ENCODE measurements at regions not wholly inside any gene's neighbourhood (a gene's known extent, or its start where the extent isn't known, plus 50 kb on each side); places are given as distances from the start of the nearest gene placed in this dataset.
A peak's percentile ranks its signal among the peaks of the same experiment; 100 is the strongest.

DNA sequence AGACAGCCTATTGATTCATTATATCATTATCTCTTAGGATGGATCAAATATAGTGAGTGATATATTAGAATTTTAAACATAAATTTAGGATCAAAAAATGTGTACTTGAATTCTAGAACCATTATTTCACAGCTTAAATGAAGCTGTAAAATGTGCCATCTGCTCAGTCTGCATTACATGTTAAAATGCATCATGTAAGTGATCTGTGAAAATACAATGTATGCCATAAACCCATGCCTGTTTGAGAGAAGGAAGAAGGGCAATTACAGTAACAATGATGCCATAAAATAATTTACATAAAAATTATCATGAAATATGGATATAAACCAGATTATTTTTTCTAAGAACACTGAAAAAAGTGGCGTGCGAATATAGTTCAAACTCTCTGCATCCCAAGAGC lies 1066.0 kb upstream of the ADGRL4 start:
- no peak for DNase-seq (ENCODE audit: low read depth)

DNA sequence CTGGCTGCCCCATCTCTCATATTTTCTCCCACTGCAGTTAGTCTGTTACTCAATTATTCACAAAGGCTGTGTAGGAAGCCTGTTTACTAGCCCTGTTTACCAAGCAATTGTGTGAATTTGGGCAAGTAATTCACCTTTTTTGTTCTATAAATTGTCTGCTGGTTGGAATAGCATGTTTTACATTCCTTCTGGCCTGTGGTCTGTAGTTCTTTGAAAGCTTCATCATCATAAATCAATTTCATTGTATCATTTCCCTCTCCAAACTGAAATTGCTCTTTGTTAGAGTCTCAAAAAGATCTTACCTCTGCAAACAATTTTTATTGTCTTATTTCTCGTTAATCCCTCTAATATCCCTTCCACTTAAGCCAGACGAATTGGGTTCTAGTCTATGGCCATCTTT lies 1059.5 kb upstream of the ADGRL4 start:
- no peak for DNase-seq (ENCODE audit: low read depth)

DNA sequence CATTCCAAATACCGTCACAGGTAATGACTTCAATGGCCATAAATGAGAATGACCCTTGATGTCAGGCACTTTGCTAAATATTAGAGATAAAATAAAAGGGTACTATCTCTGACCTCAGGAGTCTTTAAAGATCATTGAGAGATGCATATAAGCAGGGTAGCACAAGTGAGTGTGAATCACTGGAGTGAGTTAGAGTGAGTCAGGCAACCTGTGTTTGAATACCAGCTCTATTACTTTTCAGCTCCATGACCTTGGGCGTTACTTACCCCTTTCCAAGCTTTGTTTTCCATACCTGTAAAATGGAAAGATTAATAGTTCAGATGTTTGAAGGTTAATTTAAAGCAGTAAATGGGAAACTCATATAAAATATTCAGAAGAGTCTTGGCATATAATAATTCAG lies 1058.0 kb upstream of the ADGRL4 start:
- no peak for DNase-seq (ENCODE audit: low read depth)

GRCh38 chr1:80059940-80060339 lies 1053.4 kb upstream of the ADGRL4 start:
- DNase-seq (ENCODE audit: low read depth): no peak

DNA sequence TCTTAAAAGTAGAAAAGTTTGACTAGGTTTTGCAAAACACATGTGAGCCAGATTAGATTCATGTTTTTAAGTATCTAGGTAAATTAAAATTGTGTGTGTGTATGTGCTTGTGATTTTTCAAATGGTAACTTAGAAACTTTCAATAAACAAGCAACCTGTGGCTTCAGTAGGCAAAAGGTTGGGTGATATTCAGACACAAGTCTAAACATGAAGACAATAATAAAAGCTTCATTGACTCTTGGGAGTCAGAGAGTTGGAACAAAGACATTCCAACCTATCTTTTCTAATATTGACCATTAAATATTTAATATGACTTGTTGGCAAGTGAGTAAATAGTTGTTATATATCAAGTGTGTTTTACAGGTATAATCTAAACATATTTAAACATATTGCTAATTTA lies 1049.6 kb upstream of the ADGRL4 start:
- DNase-seq (ENCODE audit: low read depth): no peak

DNA sequence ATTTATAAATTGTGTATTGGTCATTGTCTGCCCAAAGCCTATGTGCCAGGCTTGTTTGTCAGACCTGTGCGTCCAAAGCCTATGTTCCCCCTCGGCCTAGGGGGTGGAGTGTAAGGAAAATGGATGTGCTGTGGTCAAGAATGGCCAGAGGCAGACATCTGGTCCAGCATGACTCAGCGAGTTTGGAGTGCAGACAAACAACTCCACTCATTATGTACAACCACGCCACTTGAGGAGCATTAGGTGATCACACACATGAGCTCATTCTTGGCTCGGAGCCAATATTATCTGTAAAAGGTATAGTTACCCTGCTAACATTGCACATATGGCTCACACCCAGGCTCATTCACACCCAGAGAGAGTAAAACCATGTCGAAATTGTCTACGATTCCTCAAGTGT lies 1047.6 kb upstream of the ADGRL4 start:
- peak; percentile 69 for DNase-seq (ENCODE audit: low read depth)

- no peak for DNase-seq (ENCODE audit: low read depth)
These were observed 1047.1 kb upstream of the ADGRL4 start for GRCh38 chr1:80053613-80054012.

- DNase-seq (ENCODE audit: low read depth): no peak
These were observed 1044.0 kb upstream of the ADGRL4 start for GRCh38 chr1:80050523-80050922.

- no peak for DNase-seq (ENCODE audit: low read depth)
These were observed 1043.6 kb upstream of the ADGRL4 start for GRCh38 chr1:80050085-80050484.

DNA sequence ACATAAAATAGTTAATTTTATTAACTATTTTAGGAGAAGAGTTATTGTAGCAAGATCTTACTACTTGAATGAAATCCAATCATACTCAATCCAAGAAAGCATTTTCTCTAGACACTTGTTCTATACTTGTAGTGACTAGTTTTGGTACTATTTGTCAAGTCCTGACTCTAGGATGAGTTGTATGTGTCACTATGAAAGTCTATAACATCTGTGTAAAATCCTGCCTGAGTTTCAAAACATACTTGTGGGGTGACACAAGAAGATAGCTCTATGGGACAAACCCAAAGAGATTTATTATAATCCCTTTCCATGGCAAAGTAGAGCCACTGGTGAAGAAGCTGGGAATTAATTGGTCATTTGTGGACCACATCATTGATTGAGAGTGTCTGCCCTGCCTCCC lies 1042.2 kb upstream of the ADGRL4 start:
- no peak for DNase-seq (ENCODE audit: low read depth)

GRCh38 chr1:80047791-80048190 lies 1041.3 kb upstream of the ADGRL4 start:
- DNase-seq (ENCODE audit: low read depth): no peak

- no peak for DNase-seq (ENCODE audit: low read depth)
These were observed 1038.1 kb upstream of the ADGRL4 start for GRCh38 chr1:80044662-80045061.

GRCh38 chr1:80036690-80037432 lies 1030.3 kb upstream of the ADGRL4 start:
- DNase-seq (ENCODE audit: low read depth): no peak

DNA sequence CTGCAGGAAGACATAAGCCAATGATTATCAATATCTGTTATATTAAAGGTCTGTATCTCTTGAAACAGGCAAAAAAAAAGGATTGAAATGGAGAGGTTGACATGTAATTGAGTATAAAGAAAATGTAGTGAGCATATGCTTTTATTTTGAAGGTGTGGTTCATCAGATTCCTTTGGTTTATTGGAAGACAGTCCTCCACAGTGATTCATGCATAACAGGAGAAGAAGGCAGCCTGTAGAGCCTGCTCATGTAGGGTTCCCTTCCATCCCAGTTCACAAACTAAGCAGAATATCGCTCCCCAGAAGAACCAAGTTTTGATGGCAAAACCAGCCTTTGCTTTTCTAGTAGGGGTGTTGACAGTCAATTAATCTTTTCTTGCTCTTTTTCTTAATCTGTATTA lies 1016.8 kb upstream of the ADGRL4 start:
- DNase-seq (ENCODE audit: low read depth): no peak

DNA sequence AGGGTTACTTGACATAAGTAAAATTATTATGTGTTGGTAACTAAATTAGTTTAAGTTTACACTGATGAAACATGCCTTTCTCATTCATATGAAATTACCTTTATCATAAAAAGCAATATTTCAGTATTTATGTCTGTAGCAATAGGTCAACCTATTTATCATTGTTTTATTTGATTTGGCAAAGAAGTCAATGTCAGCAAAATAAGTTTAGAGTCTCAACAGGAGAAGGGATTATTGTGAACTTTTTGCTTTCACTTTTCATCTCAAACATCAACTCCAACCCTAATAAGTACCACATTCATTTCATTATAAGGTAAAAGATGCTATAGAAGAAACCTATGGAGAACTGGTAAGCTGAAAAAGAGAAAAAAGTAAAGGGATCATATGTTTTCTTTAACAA lies 1015.4 kb upstream of the ADGRL4 start:
- no peak for DNase-seq (ENCODE audit: low read depth)

GRCh38 chr1:80018348-80018747 lies 1011.8 kb upstream of the ADGRL4 start:
- no peak for DNase-seq (ENCODE audit: low read depth)

- no peak for DNase-seq (ENCODE audit: low read depth)
These were observed 1002.4 kb upstream of the ADGRL4 start for GRCh38 chr1:80008934-80009333.

DNA sequence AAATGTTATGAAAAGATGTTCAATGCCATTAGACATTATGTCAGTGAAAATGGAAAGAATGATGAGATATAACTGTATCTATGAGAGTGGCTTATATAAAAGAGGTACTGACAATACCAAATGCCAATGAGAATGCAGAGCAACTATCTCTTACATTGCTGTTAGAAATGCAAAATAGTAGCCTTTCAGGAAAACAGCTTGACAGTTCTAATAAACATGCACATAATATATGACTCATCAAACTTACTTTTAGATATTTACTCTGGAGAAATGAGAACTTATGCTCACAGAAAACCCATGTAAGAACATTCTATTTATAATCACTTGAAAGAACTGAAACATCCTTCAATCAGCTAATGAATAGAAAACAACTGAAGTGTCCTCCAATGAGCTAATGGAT lies 996.7 kb upstream of the ADGRL4 start:
- no peak for DNase-seq (ENCODE audit: low read depth)

DNA sequence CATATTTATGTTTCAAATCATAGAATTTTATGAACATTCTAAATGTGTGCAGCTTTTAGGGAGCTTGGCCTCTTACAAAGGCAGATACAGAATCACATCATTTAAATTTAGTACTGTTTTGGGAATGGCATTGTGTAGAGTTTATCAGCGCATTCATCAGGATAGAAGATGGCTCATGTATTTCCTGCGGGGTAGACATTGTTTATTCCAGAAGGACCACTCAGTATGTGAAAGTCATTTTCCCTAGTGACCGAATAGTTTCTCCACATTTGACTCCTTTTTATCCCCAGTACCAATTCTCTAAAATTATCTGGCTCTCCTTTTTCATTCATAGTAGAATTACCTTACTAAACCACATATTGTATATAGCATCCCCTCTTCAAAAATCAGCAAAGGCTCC lies 981.9 kb upstream of the ADGRL4 start:
- no peak for DNase-seq (ENCODE audit: low read depth)

DNA sequence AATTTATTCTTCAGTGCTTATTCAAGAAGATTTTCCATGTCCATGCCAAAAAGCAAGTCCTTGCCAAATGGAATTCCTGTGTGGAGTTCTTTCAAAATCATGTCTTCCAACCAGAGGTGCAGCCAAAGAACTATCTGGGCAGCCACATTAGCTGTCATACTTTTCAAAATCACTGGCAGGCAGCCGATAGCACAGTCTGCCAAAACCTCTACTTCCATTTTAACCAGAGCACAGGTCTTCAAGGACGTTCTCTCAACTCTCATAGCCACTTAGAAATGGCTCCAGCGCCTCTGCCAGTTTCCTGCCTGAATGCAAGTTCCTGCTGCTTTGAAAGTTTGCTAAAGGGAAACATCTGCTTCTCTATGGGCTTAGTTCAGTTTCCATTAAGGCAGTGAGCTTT lies 975.7 kb upstream of the ADGRL4 start:
- DNase-seq (ENCODE audit: low read depth): no peak

DNA sequence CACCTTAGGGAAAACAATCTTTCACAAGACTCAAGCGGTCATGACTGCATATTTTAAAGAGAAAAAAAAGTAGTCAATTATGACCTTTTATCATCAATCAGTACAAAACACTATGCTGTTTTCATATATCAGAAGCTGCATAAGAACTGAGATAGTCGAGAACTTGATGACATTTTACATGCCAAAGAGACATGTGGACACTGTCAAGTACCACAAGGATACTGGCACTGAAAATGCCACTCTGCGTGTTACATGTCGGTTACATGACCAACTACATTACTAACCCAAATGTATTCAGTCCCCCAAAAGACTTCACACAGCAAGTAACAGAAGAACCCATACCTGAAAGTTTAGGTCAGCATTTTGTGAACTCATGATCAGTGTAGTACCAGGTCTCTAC lies 975.0 kb upstream of the ADGRL4 start:
- DNase-seq (ENCODE audit: low read depth): no peak

DNA sequence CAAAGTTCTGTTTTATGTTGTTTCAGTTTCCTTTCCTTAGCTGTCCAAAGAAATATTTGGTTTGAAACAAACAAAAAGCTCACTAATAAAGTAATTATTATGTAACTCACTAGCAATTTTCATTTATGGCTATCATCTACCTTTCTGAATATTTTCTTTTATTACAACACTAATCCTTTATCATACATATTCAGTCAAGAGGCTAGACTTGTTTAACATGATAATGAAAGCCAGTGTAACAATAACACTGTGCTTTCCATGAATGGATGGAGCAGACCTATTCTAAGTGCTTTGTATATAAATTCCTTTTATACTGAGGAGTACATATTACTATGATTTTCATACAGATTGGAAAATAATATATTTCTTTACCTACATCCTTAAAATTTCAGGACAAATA lies 972.8 kb upstream of the ADGRL4 start:
- no peak for DNase-seq (ENCODE audit: low read depth)

DNA sequence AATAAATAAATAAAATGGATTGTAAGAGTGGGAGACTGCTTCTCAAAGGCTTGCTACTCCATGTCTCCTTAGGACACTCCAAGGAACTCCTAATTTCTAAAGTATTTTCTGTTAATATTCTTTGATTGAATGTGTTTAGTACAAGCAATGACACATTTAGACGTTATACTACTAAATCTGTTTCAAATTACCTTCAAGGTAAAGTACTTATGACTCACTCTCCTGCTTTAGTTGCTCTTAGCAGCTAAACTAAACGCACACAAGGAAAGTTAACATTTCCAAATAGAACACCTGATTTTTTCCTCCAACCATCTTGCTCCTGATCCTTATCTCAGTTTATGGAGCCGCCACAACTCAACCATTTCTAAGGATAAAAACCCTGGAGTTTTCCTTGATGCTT lies 969.8 kb upstream of the ADGRL4 start:
- no peak for DNase-seq (ENCODE audit: low read depth)

DNA sequence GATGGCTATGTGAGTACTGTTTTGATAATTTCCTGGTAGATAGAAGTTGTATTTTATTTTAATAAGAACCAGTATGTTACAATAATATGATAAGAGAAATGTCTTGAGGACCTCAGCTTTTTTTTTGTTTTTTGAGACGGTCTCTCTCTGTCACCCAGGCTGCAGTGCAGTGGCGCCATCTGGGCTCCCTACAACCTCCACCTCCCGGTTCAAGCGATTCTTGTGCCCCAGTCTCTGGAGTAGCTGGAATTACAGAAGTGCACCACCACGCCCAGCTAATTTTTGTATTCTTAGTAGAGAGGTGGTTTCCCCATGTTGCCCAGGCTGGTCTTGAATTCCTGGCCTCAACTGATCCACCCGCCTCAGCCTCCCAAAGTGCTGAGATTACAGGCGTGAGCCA lies 968.1 kb upstream of the ADGRL4 start:
- no peak for DNase-seq (ENCODE audit: low read depth)
